H1 (cell line): ENCODE measurements at regions not wholly inside any gene's neighbourhood (a gene's known extent, or its start where the extent isn't known, plus 50 kb on each side); places are given as distances from the start of the nearest gene placed in this dataset.

ENCODE experiments used
- HDAC6 ChIP-seq: IDR thresholded peaks from one replicate; pipeline ENCODE4 v1.7.1; 2012; ENCODE audit warnings: low read depth, mild to moderate bottlenecking, inconsistent platforms, low read length, moderate library complexity
- POLR2A ChIP-seq, 2 experiments: IDR thresholded peaks; 1 replicate in 1 of 2; 2 replicates in 1 of 2; pipeline ENCODE4 v1.6.1; 2011; ENCODE audit warnings: low read depth in 2 of 2, low read length in 2 of 2, mild to moderate bottlenecking in 2 of 2; ENCODE audit errors: control extremely low read depth in 1 of 2
- RNF2 ChIP-seq: fragments of 200-900, 300-1000 bp; sonication (generic); IDR thresholded peaks from 2 replicates; pipeline ENCODE4 v1.7.1; 2016; ENCODE audit warnings: borderline replicate concordance, low read depth, mild to moderate bottlenecking, antibody characterized with exemption, low read length; ENCODE audit not compliant: poor library complexity, severe bottlenecking; ENCODE audit errors: missing control alignments
- SAP30 ChIP-seq: fragments of 300-600 bp; sonication (generic); IDR thresholded peaks from 2 replicates; pipeline ENCODE4 v1.7.1; 2012; ENCODE audit warnings: low read length, moderate library complexity, mild to moderate bottlenecking, inconsistent platforms; ENCODE audit not compliant: insufficient read depth, insufficient replicate concordance
- TAF1 ChIP-seq: IDR thresholded peaks from 2 replicates; pipeline ENCODE4 v1.6.1; 2011; ENCODE audit warnings: mild to moderate bottlenecking, low read depth, low read length
- TEAD4 ChIP-seq: IDR thresholded peaks from 2 replicates; pipeline ENCODE4 v1.6.1; 2012; ENCODE audit warnings: low read depth, low read length, inconsistent platforms, mixed read lengths
- TF ChIP-seq, protein P1 (sequence below), 3 experiments: IDR thresholded peaks; 1 replicate in 2 of 3; 2 replicates in 1 of 3; pipeline versions ENCODE4 v1.5.1 to v1.6.1; 2011; ENCODE audit warnings: low read length in 3 of 3, mild to moderate bottlenecking in 3 of 3, inconsistent platforms in 2 of 3, low read depth in 1 of 3, moderate library complexity in 1 of 3; ENCODE audit not compliant: insufficient read depth in 1 of 3; ENCODE audit errors: control extremely low read depth in 1 of 3

DNA sequence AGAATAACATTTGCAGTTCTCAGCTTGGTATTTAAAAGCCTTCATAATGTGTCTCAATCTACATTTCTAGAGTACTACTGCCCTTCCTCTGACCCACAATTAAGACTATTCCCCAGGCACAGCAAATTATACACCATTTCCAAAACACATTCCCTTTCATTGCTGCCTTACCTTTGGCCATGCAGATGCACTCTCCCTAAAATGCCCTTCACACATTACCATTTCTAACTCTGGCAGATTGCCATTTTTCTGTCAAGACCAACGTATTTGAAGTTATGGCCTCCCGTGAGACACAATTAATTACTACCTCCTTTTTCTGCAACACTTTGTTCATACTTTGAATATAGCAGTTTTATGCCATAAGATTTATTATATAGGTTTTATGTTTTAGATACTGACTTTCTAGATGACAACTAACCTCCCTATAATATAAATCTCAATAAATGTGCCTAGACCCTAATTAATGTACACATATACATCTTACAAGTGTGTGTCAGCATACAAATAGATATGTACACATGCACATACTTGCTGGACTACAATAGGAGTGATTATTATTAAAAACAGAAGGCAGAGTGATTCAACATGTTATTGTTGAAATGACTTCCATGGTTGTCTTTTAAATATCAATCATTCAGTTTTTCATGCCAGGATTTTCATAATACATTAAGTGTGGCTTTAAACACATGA, 2902.5 kb downstream of the PCDH9 start:
- no peak for TF ChIP-seq SAP30
- TF ChIP-seq POLR2A (IDR thresholded peaks at IDR 0.05; ENCODE audit: control extremely low read depth in 1 of 2, low read depth in 2 of 2, low read length in 2 of 2): no peak
- TF ChIP-seq, protein P1, sequence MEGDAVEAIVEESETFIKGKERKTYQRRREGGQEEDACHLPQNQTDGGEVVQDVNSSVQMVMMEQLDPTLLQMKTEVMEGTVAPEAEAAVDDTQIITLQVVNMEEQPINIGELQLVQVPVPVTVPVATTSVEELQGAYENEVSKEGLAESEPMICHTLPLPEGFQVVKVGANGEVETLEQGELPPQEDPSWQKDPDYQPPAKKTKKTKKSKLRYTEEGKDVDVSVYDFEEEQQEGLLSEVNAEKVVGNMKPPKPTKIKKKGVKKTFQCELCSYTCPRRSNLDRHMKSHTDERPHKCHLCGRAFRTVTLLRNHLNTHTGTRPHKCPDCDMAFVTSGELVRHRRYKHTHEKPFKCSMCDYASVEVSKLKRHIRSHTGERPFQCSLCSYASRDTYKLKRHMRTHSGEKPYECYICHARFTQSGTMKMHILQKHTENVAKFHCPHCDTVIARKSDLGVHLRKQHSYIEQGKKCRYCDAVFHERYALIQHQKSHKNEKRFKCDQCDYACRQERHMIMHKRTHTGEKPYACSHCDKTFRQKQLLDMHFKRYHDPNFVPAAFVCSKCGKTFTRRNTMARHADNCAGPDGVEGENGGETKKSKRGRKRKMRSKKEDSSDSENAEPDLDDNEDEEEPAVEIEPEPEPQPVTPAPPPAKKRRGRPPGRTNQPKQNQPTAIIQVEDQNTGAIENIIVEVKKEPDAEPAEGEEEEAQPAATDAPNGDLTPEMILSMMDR (IDR thresholded peaks at IDR 0.05; ENCODE audit: control extremely low read depth in 1 of 3, insufficient read depth in 1 of 3, low read depth in 1 of 3, low read length in 3 of 3): no peak
- no peak for TF ChIP-seq RNF2
- TF ChIP-seq TAF1: no peak
- no peak for TF ChIP-seq HDAC6
- no peak for TF ChIP-seq TEAD4
